Loucy (cell line): ENCODE measurements at regions not wholly inside any gene's neighbourhood (a gene's known extent, or its start where the extent isn't known, plus 50 kb on each side); places are given as distances from the start of the nearest gene placed in this dataset.

Source experiments
- H2AFZ ChIP-seq: fragments of 200-600 bp; sonication (generic); 2 replicates; pipeline ENCODE4 v1.6.0; 2016; ENCODE audit warnings: antibody characterized with exemption, mild to moderate bottlenecking, low read length, moderate library complexity
- H3F3A ChIP-seq: fragments of 200-600 bp; 2 replicates; pipeline ENCODE4 v1.6.0; 2016; ENCODE audit warnings: antibody characterized with exemption, low read depth, mild to moderate bottlenecking
- H3K27me3 ChIP-seq: fragments of 200-600 bp; sonication (generic); 2 replicates; pipeline ENCODE4 v1.6.1; 2014; ENCODE audit warnings: low read length, mild to moderate bottlenecking; ENCODE audit not compliant: insufficient read depth, poor library complexity, severe bottlenecking
- H3K36me3 ChIP-seq: fragments of 200-600 bp; sonication (generic); 2 replicates; pipeline ENCODE4 v1.6.1; 2016; ENCODE audit warnings: low read length; ENCODE audit not compliant: insufficient read depth
- H3K4me1 ChIP-seq: fragments of 200-600 bp; sonication (generic); 2 replicates; pipeline ENCODE4 v1.5.1; 2014; ENCODE audit warnings: low read length, mild to moderate bottlenecking; ENCODE audit not compliant: insufficient read depth, poor library complexity, severe bottlenecking
- H3K4me2 ChIP-seq: fragments of 200-600 bp; sonication (generic); 2 replicates; pipeline ENCODE4 v1.6.0; 2014; ENCODE audit warnings: antibody characterized with exemption, low read length, low read depth, mild to moderate bottlenecking; ENCODE audit not compliant: poor library complexity, severe bottlenecking
- H3K4me3 ChIP-seq: fragments of 200-600 bp; sonication (generic); 2 replicates; pipeline ENCODE4 v1.5.1; 2014; ENCODE audit warnings: low read length, mild to moderate bottlenecking, mixed read lengths; ENCODE audit not compliant: poor library complexity, severe bottlenecking
- H3K79me2 ChIP-seq: fragments of 200-600 bp; sonication (generic); 2 replicates; pipeline ENCODE4 v1.6.1; 2014; ENCODE audit warnings: low read length; ENCODE audit not compliant: insufficient read depth
- H3K9ac ChIP-seq: fragments of 200-600 bp; sonication (generic); 2 replicates; pipeline ENCODE4 v1.6.0; 2014; ENCODE audit warnings: mild to moderate bottlenecking, low read depth, low read length, moderate library complexity; ENCODE audit not compliant: poor library complexity, severe bottlenecking
- H3K9me2 ChIP-seq: fragments of 200-600 bp; sonication (generic); replicated peaks from 2 replicates; pipeline ENCODE4 v1.6.1; 2016; ENCODE audit warnings: low read depth, low read length, mixed read lengths
- H3K9me3 ChIP-seq: fragments of 200-600 bp; sonication (generic); 2 replicates; pipeline ENCODE4 v1.6.1; 2014; ENCODE audit warnings: mild to moderate bottlenecking, antibody characterized with exemption, low read length, low read depth; ENCODE audit not compliant: insufficient read depth
- H4K20me1 ChIP-seq: fragments of 200-600 bp; sonication (generic); 2 replicates; pipeline ENCODE4 v1.6.0; 2014; ENCODE audit warnings: antibody characterized with exemption, low read length, mild to moderate bottlenecking; ENCODE audit not compliant: insufficient read depth, poor library complexity, severe bottlenecking
- EZH2phosphoT487 ChIP-seq: fragments of 200-600 bp; IDR thresholded peaks from 2 replicates; pipeline ENCODE4 v1.6.1; 2018; ENCODE audit warnings: antibody characterized with exemption, mild to moderate bottlenecking, moderate library complexity, borderline replicate concordance
- TF ChIP-seq, protein P1 (sequence below): fragments of 200-600 bp; sonication (generic); conservative IDR thresholded peaks from 2 replicates; pipeline ENCODE4 v1.5.1; 2014; ENCODE audit warnings: mild to moderate bottlenecking, antibody characterized with exemption, low read length

DNA sequence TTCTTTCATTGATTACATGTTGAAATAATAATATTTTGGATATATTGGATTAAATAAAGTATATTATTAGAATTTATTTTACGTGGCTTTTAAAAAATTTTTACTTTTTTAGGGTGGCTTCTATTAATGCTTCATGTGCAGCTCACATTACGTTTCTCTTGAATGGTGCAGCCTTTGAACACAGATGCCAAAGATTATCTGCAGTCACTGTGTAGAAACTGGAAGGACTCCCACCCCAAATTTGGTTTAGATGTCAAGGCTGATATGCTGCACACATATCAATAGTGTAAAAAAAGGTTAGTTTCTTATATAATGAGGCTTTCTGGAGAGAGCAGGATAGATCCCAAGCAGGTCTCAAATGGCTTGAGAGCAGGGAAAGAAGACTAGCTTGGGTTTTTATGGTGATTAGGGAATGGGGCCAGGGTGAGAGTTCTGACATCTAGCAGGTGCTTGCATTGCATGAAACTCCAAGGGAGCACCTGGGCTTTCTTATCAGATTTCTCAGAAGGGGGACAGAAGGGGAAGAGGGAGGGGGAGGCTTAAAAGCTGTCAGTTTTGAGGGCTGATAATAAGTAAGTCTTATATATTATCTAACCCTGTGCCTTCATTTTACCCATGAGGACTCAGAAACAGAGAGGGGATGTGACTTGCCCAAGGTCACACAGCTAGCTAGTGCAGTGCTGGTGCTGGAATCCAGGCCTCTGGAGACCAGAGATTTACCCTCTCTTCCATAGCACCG, 89.6 kb downstream of the CHST2 start:
- Histone ChIP-seq H3K4me2 (no peak overlapping the region), H3K9me2 (no peaks in the 10 kb centered on the region)

DNA sequence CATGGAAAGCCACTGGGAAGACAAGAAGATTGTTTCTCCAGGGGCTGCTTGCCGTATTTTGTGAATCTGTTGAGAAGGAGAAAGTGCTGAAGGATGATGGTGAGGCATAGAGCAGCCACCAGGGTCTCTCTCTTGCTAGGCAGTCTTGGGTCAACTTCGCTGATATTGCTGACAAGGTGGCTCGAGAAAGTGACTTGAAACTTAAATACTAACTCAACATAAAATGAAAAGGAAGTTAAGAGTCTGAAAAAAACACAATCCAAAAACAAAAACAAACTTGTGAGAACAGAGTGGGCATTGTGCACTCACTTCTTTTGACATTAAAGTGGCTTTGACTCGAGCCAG, 90.1 kb downstream of the CHST2 start:
- Histone ChIP-seq H3K9me3 (no peaks in the 10 kb centered on the region), H3K79me2 (no peaks in the 10 kb centered on the region), H3K9ac (no peak overlapping the region), H3K4me1 (peaks cover 12% of the 10 kb centered on the region), H3K4me3 (no peak overlapping the region), H4K20me1 (no peaks in the 10 kb centered on the region), H3K27me3 (no peaks in the 10 kb centered on the region), H2AFZ (peak overlapping the region; percentile 53), H3K36me3 (no peaks in the 10 kb centered on the region), H3F3A (no peaks in the 10 kb centered on the region), H3K9me2 (no peaks in the 10 kb centered on the region), H3K4me2 (no peak overlapping the region)
- no peak for TF ChIP-seq EZH2phosphoT487
- TF ChIP-seq, protein P1, sequence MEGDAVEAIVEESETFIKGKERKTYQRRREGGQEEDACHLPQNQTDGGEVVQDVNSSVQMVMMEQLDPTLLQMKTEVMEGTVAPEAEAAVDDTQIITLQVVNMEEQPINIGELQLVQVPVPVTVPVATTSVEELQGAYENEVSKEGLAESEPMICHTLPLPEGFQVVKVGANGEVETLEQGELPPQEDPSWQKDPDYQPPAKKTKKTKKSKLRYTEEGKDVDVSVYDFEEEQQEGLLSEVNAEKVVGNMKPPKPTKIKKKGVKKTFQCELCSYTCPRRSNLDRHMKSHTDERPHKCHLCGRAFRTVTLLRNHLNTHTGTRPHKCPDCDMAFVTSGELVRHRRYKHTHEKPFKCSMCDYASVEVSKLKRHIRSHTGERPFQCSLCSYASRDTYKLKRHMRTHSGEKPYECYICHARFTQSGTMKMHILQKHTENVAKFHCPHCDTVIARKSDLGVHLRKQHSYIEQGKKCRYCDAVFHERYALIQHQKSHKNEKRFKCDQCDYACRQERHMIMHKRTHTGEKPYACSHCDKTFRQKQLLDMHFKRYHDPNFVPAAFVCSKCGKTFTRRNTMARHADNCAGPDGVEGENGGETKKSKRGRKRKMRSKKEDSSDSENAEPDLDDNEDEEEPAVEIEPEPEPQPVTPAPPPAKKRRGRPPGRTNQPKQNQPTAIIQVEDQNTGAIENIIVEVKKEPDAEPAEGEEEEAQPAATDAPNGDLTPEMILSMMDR: no peak

More for the DNA sequence above, 89.6 kb downstream of the CHST2 start:
- H3K9me3 ChIP-seq: no peaks in the 10 kb centered on the region
- TF ChIP-seq, protein P1: no peak
- TF ChIP-seq EZH2phosphoT487: no peak
- no peak overlapping the region for H3K4me3 ChIP-seq
- H3F3A ChIP-seq: no peaks in the 10 kb centered on the region
- no peaks in the 10 kb centered on the region for H3K27me3 ChIP-seq
- H3K79me2 ChIP-seq: no peaks in the 10 kb centered on the region
- H3K9ac ChIP-seq: no peak overlapping the region
- H4K20me1 ChIP-seq: no peaks in the 10 kb centered on the region
- no peaks in the 10 kb centered on the region for H3K36me3 ChIP-seq
- no peak overlapping the region for H2AFZ ChIP-seq
- H3K4me1 ChIP-seq: peaks cover 12% of the 10 kb centered on the region

DNA sequence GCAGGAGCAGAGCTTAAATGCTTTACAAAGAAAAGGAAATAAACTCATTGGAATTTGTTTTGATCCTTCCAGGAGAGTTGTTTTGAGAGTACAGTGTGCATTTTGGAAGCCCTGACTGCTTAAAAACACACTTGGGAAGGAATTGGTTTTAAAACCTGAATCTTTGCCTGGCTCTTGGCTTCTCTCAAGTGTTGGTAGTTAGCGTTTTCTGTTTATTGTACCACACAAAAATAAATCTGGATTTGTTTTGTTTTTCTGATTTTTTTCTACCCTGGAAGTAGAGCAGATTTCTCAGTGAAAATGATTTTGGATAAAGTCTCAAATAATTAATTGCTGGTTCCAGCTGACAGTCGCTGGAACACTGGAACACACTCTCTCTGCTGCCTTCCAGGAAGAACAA, 90.6 kb downstream of the CHST2 start:
- Histone ChIP-seq H4K20me1 (no peaks in the 10 kb centered on the region), H3K4me3 (no peak overlapping the region), H3K27me3 (no peaks in the 10 kb centered on the region), H2AFZ (peak overlapping the region; percentile 53; the same call in 1 of the 2 replicates), H3K4me1 (peaks cover 12% of the 10 kb centered on the region), H3K9ac (no peak overlapping the region), H3K9me2 (no peaks in the 10 kb centered on the region), H3F3A (no peaks in the 10 kb centered on the region), H3K36me3 (no peaks in the 10 kb centered on the region), H3K79me2 (no peaks in the 10 kb centered on the region), H3K4me2 (no peak overlapping the region), H3K9me3 (no peaks in the 10 kb centered on the region)
- no peak for TF ChIP-seq EZH2phosphoT487
- TF ChIP-seq, protein P1: no peak
